ENCODE measurements at regions not wholly inside any gene's neighbourhood (a gene's known extent, or its start where the extent isn't known, plus 50 kb on each side); places are given as distances from the start of the nearest gene placed in this dataset.
"Not testable (repeated sequence)": the region's sequence is repeated elsewhere in the genome, so short reads cannot be mapped to it uniquely, and the experiment has no call there.

DNA sequence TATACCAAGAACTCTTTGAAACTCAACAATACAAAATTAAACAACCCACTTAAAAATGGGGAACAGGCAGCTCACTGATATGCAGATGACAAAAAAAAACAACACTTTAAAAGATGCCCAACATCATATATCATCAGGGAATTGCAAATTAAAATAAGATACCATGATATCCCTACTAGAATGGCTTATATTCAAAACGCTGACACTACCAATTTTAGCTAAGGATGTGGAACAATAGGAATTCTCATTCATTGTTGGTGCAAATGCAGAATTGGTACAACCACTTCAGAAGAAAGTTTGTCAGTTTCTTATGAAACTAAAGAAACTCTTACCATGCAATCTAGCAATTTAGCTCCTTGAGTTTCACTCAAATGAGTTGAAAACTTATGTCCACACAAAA, 259.0 kb upstream of the HS3ST1 start:
- DNase-seq (ENCODE audit: low read depth in 1 of 2, low spot score in 1 of 2) = no peak

DNA sequence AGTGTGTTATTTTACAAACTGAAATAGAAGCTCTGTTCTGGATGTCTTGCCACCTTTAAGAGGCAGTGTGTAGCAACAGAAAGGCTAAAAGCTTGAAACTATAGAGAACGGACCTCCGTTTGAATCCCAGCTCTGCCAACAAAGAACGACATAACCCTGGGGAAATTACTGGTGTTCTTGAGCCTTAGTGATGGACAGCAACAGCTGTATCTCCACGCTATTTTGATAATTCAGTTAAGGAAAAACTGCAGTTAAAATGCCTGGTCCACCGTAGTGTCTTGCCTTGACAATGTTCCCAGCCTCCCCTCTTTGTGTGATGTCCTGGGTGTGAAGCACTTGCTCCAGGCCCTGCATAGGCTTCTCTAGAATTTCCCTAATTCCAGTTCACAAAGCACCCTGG, 256.8 kb upstream of the HS3ST1 start:
- no peak for DNase-seq (ENCODE audit: low read depth in 1 of 2, low spot score in 1 of 2)

DNA sequence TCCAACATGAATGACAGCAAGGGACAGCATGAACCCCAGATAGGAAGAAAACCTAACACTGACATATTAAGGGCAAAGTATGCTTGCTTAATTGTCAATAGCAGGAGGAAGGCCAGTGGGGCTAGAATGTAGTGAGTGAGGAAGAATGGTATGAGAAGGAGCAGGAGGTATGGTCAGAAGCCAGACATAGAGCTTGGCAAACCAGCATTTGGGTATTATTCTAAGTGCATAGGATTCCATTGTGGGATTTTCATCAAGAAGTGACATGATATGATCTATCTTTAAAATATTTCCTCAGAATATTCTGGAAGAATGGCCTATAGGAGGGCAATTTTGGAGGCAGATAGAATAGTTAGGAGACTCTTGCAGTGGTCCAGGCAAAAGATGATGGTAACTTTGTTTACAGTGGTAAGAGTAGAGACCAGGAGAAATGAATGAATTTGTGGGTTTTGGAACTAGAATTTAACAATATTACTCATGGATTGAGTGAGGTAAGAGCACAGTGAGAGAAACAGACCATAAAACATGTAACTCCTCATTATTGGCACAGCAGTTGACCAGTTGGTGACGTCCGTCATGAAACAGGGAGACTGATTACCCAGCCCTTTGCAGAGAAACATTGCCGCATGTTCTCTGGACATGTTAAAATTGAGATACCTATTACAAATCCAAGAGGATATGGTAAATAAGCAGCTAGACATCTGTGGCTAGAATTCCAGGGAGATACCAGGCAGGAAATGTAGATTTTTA, 246.5 kb upstream of the HS3ST1 start:
- no peak for DNase-seq (ENCODE audit: low read depth in 1 of 2, low spot score in 1 of 2)

DNA sequence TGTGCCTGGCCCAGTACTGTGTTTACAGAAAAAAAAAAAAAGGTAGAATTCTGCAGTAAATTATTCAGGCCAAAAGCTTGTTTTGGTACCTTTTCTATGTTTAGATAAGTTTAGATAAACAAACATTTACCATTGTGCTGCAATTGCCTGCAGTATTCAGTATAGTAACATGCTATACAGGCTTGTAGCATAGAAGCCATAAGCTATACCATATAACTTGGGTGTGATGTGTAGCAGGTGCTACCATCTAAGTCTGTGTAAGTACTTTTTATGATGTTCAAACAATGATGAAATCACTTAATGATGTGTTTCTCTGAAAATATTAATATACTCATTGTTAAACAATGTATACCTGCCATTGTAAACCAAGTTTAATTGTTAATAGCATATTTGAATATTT, 241.6 kb upstream of the HS3ST1 start:
- no peak for DNase-seq (ENCODE audit: low read depth in 1 of 2, low spot score in 1 of 2)

DNA sequence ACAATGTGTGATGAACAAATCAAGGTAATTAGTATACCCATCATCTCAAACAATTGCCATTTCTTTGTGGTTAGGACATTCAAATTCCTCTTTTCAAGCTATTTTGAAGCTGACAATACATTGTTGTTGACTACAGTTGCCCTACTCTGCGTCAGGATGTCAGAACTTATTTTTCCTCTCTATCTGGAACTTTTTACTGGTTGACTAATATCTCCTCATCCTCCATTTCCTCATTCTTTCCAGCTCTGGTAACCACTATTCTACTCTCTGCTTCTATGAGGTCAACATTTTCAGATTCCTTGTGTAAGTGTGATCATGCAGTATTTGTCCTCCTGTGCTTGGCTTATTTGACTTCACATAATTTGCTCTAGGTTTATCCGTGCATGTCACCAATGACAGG, 240.5 kb upstream of the HS3ST1 start:
- no peak for DNase-seq (ENCODE audit: low read depth in 1 of 2, low spot score in 1 of 2)

DNA sequence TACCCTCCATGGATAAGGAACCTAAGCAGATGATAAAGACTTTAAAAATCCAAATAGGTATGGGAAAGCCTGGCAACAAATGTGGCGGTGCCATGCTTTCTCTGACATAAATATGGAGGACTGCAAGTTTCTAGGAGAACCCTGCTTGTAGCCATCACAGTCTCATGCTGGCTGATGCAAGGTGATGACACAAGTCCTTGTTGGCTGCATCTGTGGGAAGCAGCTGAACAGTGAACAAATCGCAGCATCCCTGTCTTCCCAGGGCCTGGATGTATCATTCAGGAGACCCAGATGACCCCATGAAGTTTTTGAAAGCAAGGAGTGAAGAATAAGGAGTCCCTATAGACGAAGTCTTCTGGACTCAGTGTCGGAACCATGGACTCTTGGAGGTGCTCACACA, 234.4 kb upstream of the HS3ST1 start:
- no peak for DNase-seq (ENCODE audit: low read depth in 1 of 2, low spot score in 1 of 2)

DNA sequence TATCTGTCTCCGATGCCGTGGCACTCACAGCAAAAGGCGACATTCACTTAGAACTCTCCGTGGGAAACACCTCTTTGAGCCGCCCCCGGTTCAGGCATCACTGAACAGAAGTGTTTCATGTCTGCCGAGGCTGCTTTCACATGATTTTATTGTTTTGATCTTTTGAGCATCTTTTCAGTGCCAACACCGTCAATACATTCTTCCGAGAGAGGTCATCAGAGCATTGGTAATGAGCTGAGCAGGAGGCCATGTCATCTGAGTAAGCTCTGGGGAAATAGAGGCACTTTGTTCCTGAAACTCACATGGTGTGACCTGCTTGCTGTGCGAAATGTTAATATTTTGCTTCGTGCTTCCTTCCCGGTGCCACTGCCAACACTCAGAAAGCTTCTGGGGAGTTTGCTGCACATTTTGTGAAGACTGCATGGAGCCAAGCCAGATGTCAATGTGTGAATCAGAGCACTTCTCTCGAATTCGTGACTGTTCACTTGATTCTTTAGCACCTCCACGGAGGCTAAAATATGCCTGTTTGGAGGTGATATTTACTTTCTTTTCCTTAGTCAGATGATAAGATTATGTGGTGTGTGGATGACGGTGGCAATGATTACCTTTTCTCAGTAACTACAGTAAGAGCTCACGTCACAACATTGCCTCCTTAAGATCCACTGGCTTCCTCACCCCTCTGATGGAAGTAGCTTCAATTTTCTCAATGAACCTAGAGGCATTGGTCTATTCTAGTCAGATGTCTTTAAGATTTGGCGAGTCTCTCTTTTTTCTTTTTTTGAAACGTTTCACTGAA, 222.3 kb upstream of the HS3ST1 start:
- DNase-seq (ENCODE audit: low read depth in 1 of 2, low spot score in 1 of 2) = no peak

DNA sequence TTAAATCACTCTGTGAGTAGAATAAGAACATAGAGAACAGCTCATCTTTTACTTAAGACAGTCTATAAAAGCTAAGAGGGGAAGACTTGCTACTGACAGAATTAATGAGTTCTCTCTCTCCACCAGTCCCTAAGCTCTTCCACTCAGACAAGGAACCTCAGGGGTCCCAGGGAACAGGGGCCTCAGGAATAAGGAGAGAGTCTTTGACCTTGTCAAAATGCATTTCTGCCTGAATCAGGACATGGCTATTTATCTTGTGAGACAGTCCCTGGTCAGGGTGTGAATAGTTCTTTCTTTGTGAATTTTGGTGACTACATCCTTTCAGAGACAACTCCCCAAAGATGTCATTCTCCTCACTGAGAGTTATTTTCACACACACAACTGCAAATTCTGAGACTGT, 218.7 kb upstream of the HS3ST1 start:
- no peak for DNase-seq (ENCODE audit: low read depth in 1 of 2, low spot score in 1 of 2)

DNA sequence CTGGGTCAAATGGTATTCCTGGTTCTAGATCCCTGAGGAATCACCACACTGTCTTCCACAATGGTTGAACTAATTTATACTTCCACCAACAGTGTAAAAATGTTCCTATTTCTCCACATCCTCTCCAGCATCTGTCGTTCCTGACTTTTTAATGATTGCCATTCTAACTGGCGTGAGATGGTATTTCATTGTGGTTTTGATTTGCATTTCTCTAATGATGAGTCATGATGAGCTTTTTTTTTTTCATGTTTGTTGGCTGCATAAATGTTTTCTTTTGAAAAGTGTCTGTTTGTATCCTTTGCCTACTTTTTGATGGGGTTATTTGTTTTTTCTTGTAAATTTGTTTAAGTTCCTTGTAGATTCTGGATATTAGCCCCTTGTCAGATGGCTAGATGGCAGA, 214.4 kb upstream of the HS3ST1 start:
- not testable (repeated sequence) for DNase-seq (ENCODE audit: low read depth in 1 of 2, low spot score in 1 of 2)

DNA sequence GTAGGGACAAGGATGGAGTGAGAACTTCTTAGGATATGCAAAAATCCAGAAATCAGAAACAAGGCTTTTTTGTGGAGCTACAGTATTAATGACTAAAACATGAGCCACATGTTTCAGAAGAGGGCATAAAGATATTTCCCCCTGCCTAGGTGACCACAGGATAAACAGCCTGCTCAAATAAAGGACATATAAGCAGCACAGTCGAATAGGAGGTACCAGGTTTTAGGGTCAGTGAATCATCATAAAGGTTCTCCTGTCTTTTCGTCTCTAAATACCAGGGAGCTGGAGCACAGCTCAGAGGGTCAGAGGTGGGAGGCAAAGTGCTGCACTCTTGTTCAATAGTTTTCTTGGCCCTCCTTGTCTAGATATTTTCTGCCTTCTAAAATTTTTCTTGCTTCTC, 211.9 kb upstream of the HS3ST1 start:
- DNase-seq (ENCODE audit: low read depth in 1 of 2, low spot score in 1 of 2) = no peak

DNA sequence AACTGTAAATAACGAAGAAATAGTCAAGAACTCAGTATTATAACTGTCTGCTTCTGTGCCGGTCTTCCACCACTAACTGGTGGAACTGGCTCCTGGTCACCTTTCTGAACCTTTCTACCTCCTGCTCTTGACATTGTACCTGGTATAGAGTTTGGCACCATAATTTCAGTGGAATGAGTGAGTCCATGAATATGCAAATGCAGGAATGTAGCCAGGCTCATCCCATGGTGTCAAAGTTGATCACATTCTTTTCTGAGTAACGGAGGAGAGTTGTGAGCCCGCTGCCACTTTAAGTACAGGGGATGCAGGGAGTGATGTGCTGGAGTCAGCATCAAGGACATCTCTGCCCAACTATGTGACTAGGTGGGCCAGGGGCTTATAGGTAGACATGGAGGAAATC, 207.9 kb upstream of the HS3ST1 start:
- DNase-seq (ENCODE audit: low read depth in 1 of 2, low spot score in 1 of 2) = no peak

DNA sequence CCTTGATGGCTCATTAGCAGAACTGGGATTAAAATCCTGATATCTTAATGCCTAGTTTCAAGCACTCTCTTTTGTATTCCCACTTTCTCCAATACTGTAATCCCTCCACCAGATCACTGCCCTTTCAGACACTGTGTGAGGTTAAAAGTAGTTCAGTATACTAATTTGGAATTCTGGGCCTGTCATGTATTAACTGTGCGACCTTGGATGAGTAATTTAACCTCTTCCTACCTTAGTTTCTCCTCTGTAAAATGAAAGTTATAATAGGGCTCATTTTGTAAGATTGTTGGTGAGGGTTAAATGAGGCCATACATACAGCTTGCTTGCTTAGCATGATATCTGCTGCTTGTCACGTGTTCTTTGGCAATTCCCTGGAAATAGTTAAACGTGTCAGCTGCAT, 207.3 kb upstream of the HS3ST1 start:
- no peak for DNase-seq (ENCODE audit: low read depth in 1 of 2, low spot score in 1 of 2)

DNA sequence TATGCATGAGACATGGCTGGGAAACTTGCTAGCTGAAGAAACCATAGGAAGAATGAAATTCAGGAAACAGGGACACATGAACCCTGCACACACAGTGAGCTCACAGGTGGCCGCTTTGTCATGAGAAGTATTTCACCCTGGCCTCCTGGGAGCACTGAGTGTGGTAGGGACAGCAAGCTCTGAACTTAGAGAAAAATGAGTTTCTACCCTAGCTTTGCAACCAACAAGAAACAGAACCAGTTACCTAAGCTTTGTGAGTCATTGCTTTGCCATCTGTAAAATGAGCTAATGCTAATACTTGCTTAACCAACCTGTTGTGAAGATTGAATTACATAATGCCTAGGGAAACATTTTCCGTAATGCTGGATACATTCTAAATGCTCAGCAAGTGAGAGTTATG, 206.6 kb upstream of the HS3ST1 start:
- DNase-seq (ENCODE audit: low read depth in 1 of 2, low spot score in 1 of 2) = no peak

DNA sequence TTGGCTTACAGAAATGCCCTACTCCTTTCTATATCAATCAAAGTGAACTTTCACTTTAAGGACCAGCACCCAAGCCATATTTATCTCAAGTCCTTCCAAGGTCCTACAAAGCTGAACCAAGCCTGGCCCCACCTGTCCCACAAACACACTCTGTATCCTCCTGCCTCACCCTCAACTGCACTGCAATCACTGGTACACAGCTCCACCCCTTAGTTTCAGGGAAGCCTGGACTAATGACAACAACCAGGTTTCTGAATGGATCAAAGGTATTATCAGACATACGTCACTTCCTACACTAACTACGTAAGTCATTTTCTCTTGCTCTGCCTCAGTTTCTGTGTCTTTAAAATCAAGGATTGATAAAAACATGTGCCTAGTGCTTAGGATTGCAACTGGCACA, 205.6 kb upstream of the HS3ST1 start:
- no peak for DNase-seq (ENCODE audit: low read depth in 1 of 2, low spot score in 1 of 2)

DNA sequence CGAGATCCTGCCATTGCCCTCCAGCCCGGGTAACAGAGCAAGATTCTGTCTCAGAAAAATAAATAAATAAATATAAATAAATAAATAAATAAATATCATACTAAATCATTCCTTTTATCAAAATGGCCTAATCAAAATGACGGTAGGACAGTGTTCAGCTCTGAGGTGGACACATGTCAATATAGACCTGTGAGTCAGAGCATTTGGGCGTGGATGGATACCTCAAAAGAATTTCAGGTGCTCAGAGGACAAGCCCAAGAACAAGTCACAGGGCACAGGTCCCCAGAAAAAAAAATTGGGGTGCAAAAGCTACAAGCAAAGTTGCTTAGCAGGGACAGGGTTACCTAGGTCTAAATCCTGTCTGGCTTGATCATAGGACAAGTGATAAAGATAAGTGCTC, 204.7 kb upstream of the HS3ST1 start:
- no peak for DNase-seq (ENCODE audit: low read depth in 1 of 2, low spot score in 1 of 2)

DNA sequence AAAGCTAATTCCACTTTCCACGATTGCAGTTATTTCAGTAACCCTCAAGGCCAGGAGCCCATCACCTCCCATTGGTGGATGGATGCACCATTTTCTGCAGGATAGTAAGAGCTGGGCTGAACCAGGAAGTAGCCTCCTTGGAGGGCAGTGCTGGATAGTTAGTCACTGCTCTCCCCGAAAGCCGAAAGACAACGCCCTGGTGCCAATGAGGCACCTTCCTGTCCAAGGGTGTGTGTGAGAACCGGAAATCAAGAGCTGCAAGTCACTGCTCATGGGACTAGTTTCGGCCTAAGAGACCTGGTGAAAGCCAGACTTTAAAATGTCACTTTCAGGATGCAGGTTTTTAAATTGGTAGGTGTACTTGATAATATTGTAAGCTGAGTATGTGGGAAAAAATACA, 203.8 kb upstream of the HS3ST1 start:
- no peak for DNase-seq (ENCODE audit: low read depth in 1 of 2, low spot score in 1 of 2)

DNA sequence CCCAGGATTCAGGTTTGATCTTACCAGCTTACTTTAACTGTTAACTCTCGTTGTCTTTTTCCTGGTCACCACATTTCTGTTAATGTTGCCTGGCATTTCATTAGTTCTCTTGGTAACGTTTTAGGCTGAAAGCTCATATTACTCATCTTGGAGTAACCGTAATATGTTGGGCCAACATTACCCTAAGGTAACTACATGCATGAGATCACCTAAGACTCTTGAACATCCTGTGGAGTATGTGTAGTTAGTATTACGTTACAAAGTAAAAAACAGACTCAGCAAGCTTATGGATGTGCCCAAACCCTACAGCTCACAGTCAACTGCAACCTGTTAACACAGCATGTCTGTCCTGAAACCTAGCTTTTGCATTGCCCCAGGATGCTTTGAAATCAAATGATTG, 203.3 kb upstream of the HS3ST1 start:
- DNase-seq (ENCODE audit: low read depth in 1 of 2, low spot score in 1 of 2) = no peak

DNA sequence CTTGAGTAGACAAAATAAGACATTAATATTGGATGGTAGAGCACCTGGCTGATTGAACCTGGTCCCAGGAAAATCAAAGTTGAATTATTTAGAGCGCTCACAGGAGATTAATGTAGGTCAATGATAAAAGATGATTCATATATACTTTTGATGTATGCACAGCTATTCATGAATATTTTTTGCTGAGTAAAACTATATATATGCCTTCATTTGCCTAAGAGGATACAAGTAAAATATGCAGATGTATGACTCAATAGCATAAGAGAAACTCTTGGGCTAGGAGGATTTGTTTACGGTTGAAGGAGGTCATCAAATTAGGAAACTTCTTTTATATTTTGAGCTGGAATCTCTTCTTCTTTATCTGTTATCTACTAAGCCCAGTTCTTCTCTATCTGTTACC, 202.7 kb upstream of the HS3ST1 start:
- DNase-seq (ENCODE audit: low read depth in 1 of 2, low spot score in 1 of 2) = no peak

DNA sequence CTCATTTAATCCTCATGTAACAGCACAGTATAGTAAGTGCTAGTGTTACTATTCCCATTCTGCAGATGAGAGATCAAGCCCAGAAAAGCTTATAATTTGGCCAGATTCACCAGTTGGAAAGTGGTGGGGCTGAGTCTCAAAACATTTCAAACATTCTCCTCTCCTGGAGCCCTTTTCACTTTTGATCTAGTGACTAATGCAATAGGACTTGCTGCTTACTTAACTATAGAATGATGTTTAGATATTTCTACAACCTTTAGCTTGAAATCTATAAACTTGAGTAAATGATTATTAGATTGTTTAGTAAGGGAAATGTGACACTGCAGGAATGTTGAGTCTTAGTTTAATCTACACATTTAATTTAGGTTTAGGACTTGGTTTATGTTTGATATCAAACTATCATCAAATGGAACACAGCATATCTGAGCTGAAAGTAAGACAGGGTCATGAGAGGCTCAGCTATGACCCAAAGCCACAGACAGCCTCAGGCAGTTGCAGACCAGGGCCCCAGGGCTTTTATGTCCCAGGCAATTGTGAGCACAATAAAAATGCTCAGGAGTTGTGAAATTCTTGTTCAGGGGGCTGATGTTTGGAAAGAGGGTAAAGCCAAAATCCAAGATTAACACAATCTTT, 199.5 kb upstream of the HS3ST1 start:
- no peak for DNase-seq (ENCODE audit: low read depth in 1 of 2, low spot score in 1 of 2)

DNA sequence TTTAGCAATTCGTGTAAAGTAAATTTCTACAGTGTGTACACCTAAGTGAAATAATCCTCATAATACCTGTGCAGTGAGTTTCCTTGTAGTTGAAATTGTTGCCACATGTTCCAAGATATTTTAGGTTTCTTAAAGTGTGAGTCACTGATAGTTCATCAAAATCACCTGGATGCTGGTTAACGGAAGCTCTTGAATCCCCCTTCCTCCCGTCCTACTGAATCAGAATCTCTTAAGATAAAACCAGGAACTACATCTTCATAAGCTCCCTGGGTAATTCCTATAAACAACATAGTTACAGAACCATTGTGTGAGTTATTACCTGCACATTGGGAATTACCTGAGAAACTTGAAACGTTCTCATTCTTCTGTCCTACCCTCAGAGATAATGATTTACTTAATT, 197.4 kb upstream of the HS3ST1 start:
- DNase-seq (ENCODE audit: low read depth in 1 of 2, low spot score in 1 of 2) = no peak

DNA sequence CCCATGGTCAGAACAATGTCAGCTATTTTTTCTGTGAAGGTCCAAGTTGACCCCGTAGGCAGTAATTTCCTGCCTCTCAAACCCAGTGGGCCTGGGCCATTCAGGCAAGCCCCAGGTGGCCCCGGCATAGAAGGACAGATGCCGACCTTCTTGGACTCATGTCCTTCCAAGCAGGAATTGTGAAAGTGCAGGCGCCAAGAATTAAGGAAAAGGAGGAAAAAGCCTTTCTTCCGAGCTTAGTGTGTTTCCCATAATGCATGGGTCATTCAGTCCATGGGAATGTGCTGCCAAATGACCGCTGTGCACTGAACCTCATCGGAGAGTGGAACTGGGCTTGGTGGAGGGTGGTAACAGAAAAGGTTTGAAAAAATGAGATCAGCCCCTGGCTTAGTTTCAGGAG, 196.5 kb upstream of the HS3ST1 start:
- no peak for DNase-seq (ENCODE audit: low read depth in 1 of 2, low spot score in 1 of 2)

DNA sequence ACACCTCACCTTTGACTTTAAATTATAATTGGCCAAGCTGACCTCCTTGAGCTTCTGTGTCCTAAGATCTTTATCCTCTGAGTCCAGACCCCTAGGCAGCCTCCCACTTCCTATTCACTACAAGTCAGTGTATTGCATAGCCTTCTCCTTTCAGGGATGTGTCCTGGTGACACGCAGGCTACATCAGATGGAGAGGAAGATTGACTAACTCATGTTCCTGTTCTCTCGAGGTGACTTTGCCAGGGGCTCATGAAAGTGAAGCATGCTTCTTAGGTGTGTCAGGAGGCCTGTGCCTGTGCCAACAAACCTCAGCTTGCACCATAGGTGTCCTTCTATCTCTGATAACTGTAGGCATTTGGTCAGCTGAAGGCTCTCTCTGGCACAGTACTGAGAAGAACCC, 195.7 kb upstream of the HS3ST1 start:
- DNase-seq (ENCODE audit: low read depth in 1 of 2, low spot score in 1 of 2) = no peak

DNA sequence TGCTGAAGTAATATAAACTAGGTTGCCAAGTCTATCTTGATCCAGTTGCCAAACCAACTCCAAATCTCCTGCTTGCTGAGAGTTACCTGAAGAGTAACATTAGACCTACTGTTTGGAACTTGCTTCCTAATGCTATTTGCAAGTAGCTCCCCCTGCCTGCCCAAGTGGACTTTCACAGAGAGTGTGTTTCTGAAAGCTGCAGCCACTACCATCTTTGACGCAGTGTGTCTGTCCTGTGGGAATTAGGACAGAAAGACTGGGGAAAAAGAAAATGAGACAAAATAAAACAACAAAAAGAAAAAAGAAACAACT, 195.0 kb upstream of the HS3ST1 start:
- no peak for DNase-seq (ENCODE audit: low read depth in 1 of 2, low spot score in 1 of 2)

All from activated CD4-positive, alpha-beta T cell treated with anti-CD3 and anti-CD28 coated beads, Interleukin-2, amount 50 U/mL, for 24 hours (primary cell).